B cell (primary cell): ENCODE measurements at regions not wholly inside any gene's neighbourhood (a gene's known extent, or its start where the extent isn't known, plus 50 kb on each side); places are given as distances from the start of the nearest gene placed in this dataset.
A peak's percentile ranks its signal among the peaks of the same experiment; 100 is the strongest.

ENCODE experiments used
- ATAC-seq: fragments of 200-7000 bp; cut with Tn5 transposase; one replicate; pipeline ENCODE4 v1.10.0; 2021; ENCODE audit warnings: low read depth, mild to moderate bottlenecking, moderate number of reproducible peaks, moderate library complexity
- CTCF ChIA-PET: fragments of 350-600 bp; sonication (Branson Sonifier 250); formaldehyde crosslinking; loops from one replicate; lab custom pipeline; 2021; ENCODE audit warnings: antibody characterized with exemption, inconsistent platforms; lab: Charles Lee
- POLR2A ChIA-PET: fragments of 350-600 bp; sonication (Branson Sonifier 250); formaldehyde crosslinking; loops from one replicate; lab custom pipeline; 2021; ENCODE audit warnings: antibody characterized with exemption; lab: Charles Lee
- DNase-seq: peaks from one replicate; pipeline ENCODE4 v3.0.0; 2013
- H2AFZ ChIP-seq: 2 replicates; pipeline ENCODE4 v1.6.1; 2012; ENCODE audit warnings: mild to moderate bottlenecking, low read depth, low read length; ENCODE audit not compliant: insufficient read depth, poor library complexity, severe bottlenecking
- H3K27ac ChIP-seq, 2 donors: 1 replicate in 1 of 2; 2 replicates in 1 of 2; pipeline ENCODE4 v1.5.1; 2012 to 2013; ENCODE audit warnings: low read length in 2 of 2, mild to moderate bottlenecking in 2 of 2, moderate library complexity in 1 of 2
- H3K27me3 ChIP-seq, 4 experiments: fragments of 200-600 bp in 1 of 4; sonication (generic) in 1 of 4; replicated peaks in 1 of 4; 1 replicate in 2 of 4; 2 replicates in 2 of 4; pipeline versions ENCODE4 v1.6.1 to v1.7.0; 2013 to 2016; ENCODE audit warnings: low read length in 3 of 4, mild to moderate bottlenecking in 2 of 4, mixed read lengths in 1 of 4, moderate library complexity in 1 of 4; ENCODE audit not compliant: insufficient read depth in 4 of 4, control insufficient read depth in 3 of 4; ENCODE audit errors: control extremely low read depth in 1 of 4
- H3K36me3 ChIP-seq, 2 experiments: replicated peaks in 1 of 2; 1 replicate in 1 of 2; 2 replicates in 1 of 2; pipeline versions ENCODE4 v1.6.1 to v1.7.1; 2013; ENCODE audit warnings: low read length in 1 of 2; ENCODE audit not compliant: insufficient read depth in 2 of 2, control insufficient read depth in 1 of 2; ENCODE audit errors: control extremely low read depth in 1 of 2, extremely low read depth in 1 of 2
- H3K4me1 ChIP-seq, 2 donors: fragments of 200-600 bp in 1 of 2; sonication (generic) in 1 of 2; 1 replicate in 1 of 2; 2 replicates in 1 of 2; pipeline versions ENCODE4 v1.5.1 to v1.6.1; 2013 to 2017; ENCODE audit warnings: low read length in 2 of 2; ENCODE audit not compliant: control insufficient read depth in 2 of 2, insufficient read depth in 2 of 2
- H3K4me2 ChIP-seq: replicated peaks from 2 replicates; pipeline ENCODE3; 2012; ENCODE audit warnings: mild to moderate bottlenecking, low read depth, low read length; ENCODE audit not compliant: poor library complexity, severe bottlenecking
- H3K4me3 ChIP-seq, 5 experiments: fragments of 200-600 bp in 1 of 5; sonication (generic) in 1 of 5; 1 replicate in 3 of 5; 2 replicates in 2 of 5; pipeline versions ENCODE4 v1.5.1 to v1.7.0; 2011 to 2016; ENCODE audit warnings: low read length in 4 of 5, mild to moderate bottlenecking in 4 of 5, low read depth in 2 of 5, control low read depth in 1 of 5, moderate library complexity in 1 of 5; ENCODE audit not compliant: insufficient read depth in 1 of 5; ENCODE audit errors: control extremely low read depth in 1 of 5, extremely low read depth in 1 of 5
- H3K79me2 ChIP-seq: fragments of 200-600 bp; sonication (generic); one replicate; pipeline ENCODE4 v1.6.0; 2016; ENCODE audit warnings: low read length; ENCODE audit not compliant: control insufficient read depth, insufficient read depth
- H3K9ac ChIP-seq: fragments of 200-600 bp; sonication (generic); 2 replicates; pipeline ENCODE4 v1.6.1; 2017; ENCODE audit warnings: mild to moderate bottlenecking, low read length, moderate library complexity
- H3K9me3 ChIP-seq, 3 donors: one replicate each; pipeline versions ENCODE4 v1.6.1 to v1.7.1; 2013; ENCODE audit warnings: low read length in 2 of 3; ENCODE audit not compliant: control insufficient read depth in 2 of 3, insufficient read depth in 1 of 3; ENCODE audit errors: control extremely low read depth in 1 of 3
- H4K20me1 ChIP-seq: 2 replicates; pipeline ENCODE4 v1.6.0; 2012; ENCODE audit warnings: mild to moderate bottlenecking, low read length; ENCODE audit not compliant: insufficient read depth, control insufficient read depth, poor library complexity, severe bottlenecking
- H3K27ac Mint-ChIP-seq: one replicate; pipeline ENCODE4 v1.8.0; 2021; ENCODE audit warnings: mixed read lengths
- H3K27me3 Mint-ChIP-seq: one replicate; pipeline ENCODE4 v1.8.0; 2021; ENCODE audit warnings: mixed read lengths
- H3K4me1 Mint-ChIP-seq: one replicate; pipeline ENCODE4 v1.8.0; 2021; ENCODE audit warnings: mixed read lengths
- H3K4me3 Mint-ChIP-seq: one replicate; pipeline ENCODE4 v1.8.0; 2021; ENCODE audit warnings: mixed read lengths
- H3K9me3 Mint-ChIP-seq: one replicate; pipeline ENCODE4 v1.8.0; 2022; ENCODE audit warnings: mixed read lengths; ENCODE audit not compliant: insufficient read depth
- CTCF ChIP-seq: fragments of 200-600 bp; IDR thresholded peaks from one replicate; pipeline ENCODE4 v1.8.0; 2022; ENCODE audit warnings: antibody characterized with exemption, mild to moderate bottlenecking
- EZH2 ChIP-seq: IDR thresholded peaks from 2 replicates; pipeline ENCODE4 v1.6.1; 2012; ENCODE audit warnings: borderline replicate concordance, low read depth, mild to moderate bottlenecking, moderate library complexity, low read length; ENCODE audit not compliant: insufficient read depth, poor library complexity, severe bottlenecking
- WGBS: methylation state at CpG from one replicate; pipeline ENCODE4 v1.1.5; 2013; ENCODE audit warnings: missing lambda C conversion rate; ENCODE audit not compliant: insufficient coverage; 5-methylcytosine and 5-hydroxymethylcytosine counted together
- intact Hi-C: fragments of 100-400 bp; cut with micrococcal nuclease; formaldehyde crosslinking; loops from one replicate; pipeline ENCODE4 v1.10.0; 2022

GRCh38 chr9:7967851-7968250 is 168.3 kb upstream of the DMAC1 start:
- no peaks in the 10 kb centered on the region for H3K79me2 ChIP-seq
- no peak overlapping the region for H3K27ac ChIP-seq
- no peaks in the 10 kb centered on the region for H3K9me3 ChIP-seq
- ChIA-PET POLR2A (no interaction called here), CTCF (no interaction called here)
- intact Hi-C loops = no loop called here
- H3K4me3 Mint-ChIP-seq = no peak overlapping the region
- H3K27me3 ChIP-seq = no peaks in the 10 kb centered on the region
- H3K4me1 ChIP-seq = peaks cover 5 to 8% of the 10 kb centered on the region in 2 donors
- no peaks in the 10 kb centered on the region for H4K20me1 ChIP-seq
- WGBS = 100% methylated on average over 1 of the region's 2 CpGs
- no peak overlapping the region for H3K4me3 ChIP-seq
- H3K4me2 ChIP-seq = no peak overlapping the region
- H3K9ac ChIP-seq = no peak overlapping the region
- peaks cover 12% of the 10 kb centered on the region for H3K4me1 Mint-ChIP-seq
- DNase-seq (no peak), ATAC-seq (no peak)
- H3K27me3 Mint-ChIP-seq = peaks cover 9% of the 10 kb centered on the region
- no peak for TF ChIP-seq EZH2
- TF ChIP-seq CTCF = no peak
- no peak overlapping the region for H3K27ac Mint-ChIP-seq
- no peaks in the 10 kb centered on the region for H3K36me3 ChIP-seq
- no peaks in the 10 kb centered on the region for H3K9me3 Mint-ChIP-seq
- H2AFZ ChIP-seq = peak overlapping the region; percentile 37

- H3K4me3 ChIP-seq = no peak overlapping the region
- ChIA-PET POLR2A (no interaction called here), CTCF (no interaction called here)
- H3K9me3 ChIP-seq = no peaks in the 10 kb centered on the region
- 85% methylated on average over 4 of the region's 7 CpGs for WGBS
- no peaks in the 10 kb centered on the region for H4K20me1 ChIP-seq
- no peak overlapping the region for H3K4me2 ChIP-seq
- Mint-ChIP-seq H3K9me3 (no peaks in the 10 kb centered on the region), H3K4me1 (peaks cover 8% of the 10 kb centered on the region), H3K27ac (no peak overlapping the region), H3K27me3 (peaks cover 9% of the 10 kb centered on the region), H3K4me3 (no peak overlapping the region)
- H3K79me2 ChIP-seq = no peaks in the 10 kb centered on the region
- TF ChIP-seq EZH2 = no peak
- TF ChIP-seq CTCF = no peak
- peaks cover 5 to 8% of the 10 kb centered on the region in 2 donors for H3K4me1 ChIP-seq
- intact Hi-C loops = no loop called here
- no peak for DNase-seq
- H3K9ac ChIP-seq = no peak overlapping the region
- H2AFZ ChIP-seq = peak overlapping the region; percentile 37
- ATAC-seq = no peak
- H3K36me3 ChIP-seq = no peaks in the 10 kb centered on the region
- H3K27ac ChIP-seq = no peak overlapping the region
- H3K27me3 ChIP-seq = no peaks in the 10 kb centered on the region
These were observed 167.7 kb upstream of the DMAC1 start for GRCh38 chr9:7967093-7967827.
